ENCODE measurements at regions not wholly inside any gene's neighbourhood (a gene's known extent, or its start where the extent isn't known, plus 50 kb on each side); places are given as distances from the start of the nearest gene placed in this dataset.
"Not testable (repeated sequence)": the region's sequence is repeated elsewhere in the genome, so short reads cannot be mapped to it uniquely, and the experiment has no call there.

DNA sequence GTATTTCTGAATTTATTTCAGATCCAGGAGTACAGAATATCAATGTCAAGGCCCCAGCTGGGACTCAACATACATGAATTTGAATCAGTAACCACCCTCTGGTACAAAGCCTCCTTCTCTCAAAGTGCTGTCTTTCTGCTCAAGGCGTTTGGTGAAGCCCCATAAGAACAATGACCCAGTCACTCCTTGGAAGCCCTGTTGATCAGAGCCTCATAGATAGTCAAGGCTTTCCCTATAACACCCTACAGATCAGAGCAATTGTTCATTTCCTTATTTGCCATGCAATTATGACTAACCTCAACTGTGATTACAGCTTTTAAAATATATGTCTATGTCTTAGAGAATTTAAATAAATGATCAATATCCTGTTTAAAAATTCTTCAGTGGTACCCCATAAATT, 159.1 kb upstream of the CREB1 start:
- no peak overlapping the region for H3K27ac Mint-ChIP-seq (ENCODE audit: unreplicated experiment)
- peaks cover 13% of the 10 kb centered on the region for H3K9me3 Mint-ChIP-seq (ENCODE audit: low read depth)
- no peaks in the 10 kb centered on the region for H3K27me3 Mint-ChIP-seq (ENCODE audit: low read depth)
- no peak overlapping the region for H3K4me3 Mint-ChIP-seq (ENCODE audit: unreplicated experiment)
- peaks cover 6% of the 10 kb centered on the region for H3K36me3 Mint-ChIP-seq (ENCODE audit: low read depth)
- H3K4me1 Mint-ChIP-seq (ENCODE audit: low read depth): no peaks in the 10 kb centered on the region
- DNase-seq (ENCODE audit: low spot score): no peak
- TF ChIP-seq, protein P1, sequence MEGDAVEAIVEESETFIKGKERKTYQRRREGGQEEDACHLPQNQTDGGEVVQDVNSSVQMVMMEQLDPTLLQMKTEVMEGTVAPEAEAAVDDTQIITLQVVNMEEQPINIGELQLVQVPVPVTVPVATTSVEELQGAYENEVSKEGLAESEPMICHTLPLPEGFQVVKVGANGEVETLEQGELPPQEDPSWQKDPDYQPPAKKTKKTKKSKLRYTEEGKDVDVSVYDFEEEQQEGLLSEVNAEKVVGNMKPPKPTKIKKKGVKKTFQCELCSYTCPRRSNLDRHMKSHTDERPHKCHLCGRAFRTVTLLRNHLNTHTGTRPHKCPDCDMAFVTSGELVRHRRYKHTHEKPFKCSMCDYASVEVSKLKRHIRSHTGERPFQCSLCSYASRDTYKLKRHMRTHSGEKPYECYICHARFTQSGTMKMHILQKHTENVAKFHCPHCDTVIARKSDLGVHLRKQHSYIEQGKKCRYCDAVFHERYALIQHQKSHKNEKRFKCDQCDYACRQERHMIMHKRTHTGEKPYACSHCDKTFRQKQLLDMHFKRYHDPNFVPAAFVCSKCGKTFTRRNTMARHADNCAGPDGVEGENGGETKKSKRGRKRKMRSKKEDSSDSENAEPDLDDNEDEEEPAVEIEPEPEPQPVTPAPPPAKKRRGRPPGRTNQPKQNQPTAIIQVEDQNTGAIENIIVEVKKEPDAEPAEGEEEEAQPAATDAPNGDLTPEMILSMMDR (IDR thresholded peaks at IDR 0.05): no peak

DNA sequence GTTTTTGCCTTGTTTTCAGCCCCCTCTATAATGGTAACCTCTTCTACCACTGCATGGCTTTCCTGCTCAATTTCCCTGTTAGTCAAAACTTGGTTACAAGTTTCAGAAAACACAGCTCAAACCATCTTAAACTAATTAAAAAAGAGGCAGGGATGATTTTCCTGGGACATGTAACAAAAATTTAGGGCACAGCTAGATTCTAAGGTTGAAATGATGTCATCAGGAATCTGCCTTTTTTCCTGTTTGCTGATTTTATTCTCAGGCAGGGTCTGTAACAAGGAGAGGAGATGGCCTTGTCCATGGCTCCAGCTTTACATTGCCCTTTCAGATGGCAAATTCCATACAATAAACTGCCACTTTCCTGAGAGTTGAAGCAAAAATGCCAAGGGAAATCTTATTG, 157.9 kb upstream of the CREB1 start:
- TF ChIP-seq, protein P1 (IDR thresholded peaks at IDR 0.05): no peak
- Mint-ChIP-seq H3K9me3 (ENCODE audit: low read depth) (peaks cover 15% of the 10 kb centered on the region), H3K4me1 (ENCODE audit: low read depth) (no peaks in the 10 kb centered on the region), H3K36me3 (ENCODE audit: low read depth) (peaks cover 6% of the 10 kb centered on the region), H3K4me3 (ENCODE audit: unreplicated experiment) (no peak overlapping the region), H3K27ac (ENCODE audit: unreplicated experiment) (no peak overlapping the region), H3K27me3 (ENCODE audit: low read depth) (no peaks in the 10 kb centered on the region)
- no peak for DNase-seq (ENCODE audit: low spot score)

DNA sequence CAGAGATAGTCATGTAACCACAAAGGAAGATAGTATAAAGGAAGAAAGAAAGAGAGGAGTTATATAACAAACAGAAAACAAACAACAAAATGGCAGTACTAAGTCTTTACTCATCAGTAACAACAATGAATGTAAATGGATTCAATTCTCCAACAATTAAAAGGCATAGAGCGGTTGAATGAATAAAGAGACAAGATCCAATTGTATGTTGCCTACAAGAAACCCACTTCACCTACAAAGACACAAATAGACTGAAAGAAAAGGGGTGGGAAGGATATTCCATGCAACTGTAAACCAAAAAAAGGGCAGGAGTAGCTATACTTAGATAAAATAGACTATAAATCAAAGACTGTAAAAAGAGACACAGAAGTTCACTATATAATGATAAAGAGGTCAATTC, 157.3 kb upstream of the CREB1 start:
- Mint-ChIP-seq H3K36me3 (ENCODE audit: low read depth) (peaks cover 10% of the 10 kb centered on the region), H3K4me1 (ENCODE audit: low read depth) (no peaks in the 10 kb centered on the region), H3K27me3 (ENCODE audit: low read depth) (no peaks in the 10 kb centered on the region), H3K4me3 (ENCODE audit: unreplicated experiment) (no peak overlapping the region), H3K27ac (ENCODE audit: unreplicated experiment) (no peak overlapping the region), H3K9me3 (ENCODE audit: low read depth) (peaks cover 21% of the 10 kb centered on the region)
- DNase-seq (ENCODE audit: low spot score): no peak
- TF ChIP-seq, protein P1 (IDR thresholded peaks at IDR 0.05): no peak

DNA sequence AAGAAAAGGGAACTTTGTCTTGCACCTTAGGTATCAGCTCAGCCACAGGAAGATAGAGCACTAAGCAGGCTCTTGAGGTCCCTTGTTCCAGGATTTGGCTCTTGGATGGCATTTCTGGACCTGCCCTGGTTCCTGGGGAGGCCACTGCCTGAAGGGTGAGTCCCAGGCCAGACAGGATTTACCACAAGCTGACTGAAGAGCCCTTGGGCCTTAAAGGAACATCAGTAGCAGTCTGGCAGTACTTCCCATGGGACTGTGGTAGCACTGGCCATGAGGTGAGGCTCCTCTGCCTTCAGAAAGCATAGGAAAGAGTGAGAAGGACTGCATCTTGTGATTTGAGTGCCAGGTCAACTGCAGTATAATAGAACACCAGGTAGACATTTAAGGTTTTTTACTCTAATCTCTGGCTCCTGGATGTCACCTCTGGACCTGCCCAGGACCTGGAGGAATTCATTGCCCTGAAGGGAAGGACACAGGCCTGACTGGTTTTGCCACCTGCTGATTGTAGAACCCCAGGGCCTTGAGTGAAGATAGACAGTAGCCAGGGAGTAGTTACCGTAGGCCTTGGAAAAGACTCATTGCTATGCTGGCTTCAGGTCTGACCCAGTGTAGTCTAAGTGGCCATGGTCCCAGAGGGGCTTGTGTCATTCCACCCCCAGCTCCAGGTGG, 154.4 kb upstream of the CREB1 start:
- TF ChIP-seq, protein P1 (IDR thresholded peaks at IDR 0.05): no peak
- H3K4me1 Mint-ChIP-seq (ENCODE audit: low read depth): no peaks in the 10 kb centered on the region

DNA sequence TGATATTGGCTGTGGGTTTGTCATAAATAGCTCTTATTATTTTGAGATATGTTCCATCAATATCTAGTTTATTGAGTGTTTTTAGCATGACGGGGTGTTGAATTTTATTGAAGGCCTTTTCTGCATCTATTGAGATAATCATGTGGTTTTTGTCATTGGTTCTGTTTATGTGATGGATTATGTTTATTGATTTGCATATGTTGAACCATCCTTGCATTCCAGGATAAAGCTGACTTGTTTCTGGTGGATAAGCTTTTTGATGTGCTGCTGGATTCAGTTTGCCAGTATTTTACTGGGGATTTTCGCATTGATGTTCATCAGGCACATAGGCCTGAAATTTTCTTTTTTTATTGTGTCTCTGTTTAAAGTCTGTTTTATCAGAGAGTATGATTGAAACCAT, 151.1 kb upstream of the CREB1 start:
- not testable (repeated sequence) for H3K4me1 Mint-ChIP-seq (ENCODE audit: low read depth); H3K4me3 Mint-ChIP-seq (ENCODE audit: unreplicated experiment); H3K27me3 Mint-ChIP-seq (ENCODE audit: low read depth); DNase-seq (ENCODE audit: low spot score); H3K27ac Mint-ChIP-seq (ENCODE audit: unreplicated experiment)
- Mint-ChIP-seq H3K36me3 (ENCODE audit: low read depth) (peaks cover 14% of the 10 kb centered on the region), H3K9me3 (ENCODE audit: low read depth) (peaks cover 48% of the 10 kb centered on the region)

More for the DNA sequence above, 154.4 kb upstream of the CREB1 start:
- H3K27me3 Mint-ChIP-seq (ENCODE audit: low read depth): no peaks in the 10 kb centered on the region
- DNase-seq (ENCODE audit: low spot score): no peak
- peaks cover 47% of the 10 kb centered on the region for H3K9me3 Mint-ChIP-seq (ENCODE audit: low read depth)
- no peak overlapping the region for H3K27ac Mint-ChIP-seq (ENCODE audit: unreplicated experiment)
- peaks cover 20% of the 10 kb centered on the region for H3K36me3 Mint-ChIP-seq (ENCODE audit: low read depth)
- no peak overlapping the region for H3K4me3 Mint-ChIP-seq (ENCODE audit: unreplicated experiment)

DNA sequence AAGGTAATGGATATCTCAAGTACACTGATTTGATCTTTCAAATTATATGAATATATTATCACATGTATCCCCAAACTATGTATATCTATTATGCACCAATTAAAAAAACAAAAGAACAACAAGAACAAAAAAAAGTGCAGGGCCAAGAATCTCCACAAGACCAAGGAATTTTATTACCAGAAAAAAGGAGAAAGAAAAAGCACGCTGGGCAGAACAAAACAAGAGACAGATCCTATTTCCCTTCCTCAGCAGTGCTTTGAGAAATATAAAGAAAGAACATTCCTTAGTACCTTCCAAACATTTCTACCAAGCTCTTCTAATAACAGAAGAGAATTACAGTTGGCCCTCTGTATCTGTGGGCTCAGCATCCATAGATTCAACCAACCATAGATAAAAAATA, 144.7 kb upstream of the CREB1 start:
- H3K27ac Mint-ChIP-seq (ENCODE audit: unreplicated experiment): peak overlapping the region; percentile 75
- no peaks in the 10 kb centered on the region for H3K27me3 Mint-ChIP-seq (ENCODE audit: low read depth)
- no peaks in the 10 kb centered on the region for H3K36me3 Mint-ChIP-seq (ENCODE audit: low read depth)
- H3K9me3 Mint-ChIP-seq (ENCODE audit: low read depth): peaks cover 16% of the 10 kb centered on the region
- TF ChIP-seq, protein P1 (IDR thresholded peaks at IDR 0.05): no peak
- DNase-seq (ENCODE audit: low spot score): no peak
- no peak overlapping the region for H3K4me3 Mint-ChIP-seq (ENCODE audit: unreplicated experiment)
- peaks cover 24% of the 10 kb centered on the region for H3K4me1 Mint-ChIP-seq (ENCODE audit: low read depth)

All from chondrocyte (in vitro differentiated cells).